HCT116 (cell line): ENCODE measurements at regions not wholly inside any gene's neighbourhood (a gene's known extent, or its start where the extent isn't known, plus 50 kb on each side); places are given as distances from the start of the nearest gene placed in this dataset.

Source experiments
- CTCF ChIP-seq, 3 experiments: fragments of 200-600 bp in 1 of 3; sonication (generic) in 1 of 3; IDR thresholded peaks in 2 of 3; conservative IDR thresholded peaks in 1 of 3; 2 replicates each; pipeline ENCODE4 v1.5.1; 2012 to 2017; ENCODE audit warnings: low read depth in 2 of 3, low read length in 2 of 3, antibody characterized with exemption in 1 of 3, borderline replicate concordance in 1 of 3, control low read depth in 1 of 3, mild to moderate bottlenecking in 1 of 3, mixed read lengths in 1 of 3, mixed run types in 1 of 3, moderate library complexity in 1 of 3; ENCODE audit not compliant: insufficient read depth in 1 of 3
- ELF1 ChIP-seq: IDR thresholded peaks from 2 replicates; pipeline ENCODE4 v1.6.1; 2012; ENCODE audit warnings: low read depth, borderline replicate concordance
- EZH2 ChIP-seq: fragments of 200-600 bp; sonication (generic); IDR thresholded peaks from 2 replicates; pipeline ENCODE4 v1.6.1; 2017; ENCODE audit warnings: antibody characterized with exemption, mixed run types
- EZH2phosphoT487 ChIP-seq: fragments of 200-600 bp; IDR thresholded peaks from 2 replicates; pipeline ENCODE4 v1.6.1; 2018; ENCODE audit warnings: antibody characterized with exemption, borderline replicate concordance
- MAX ChIP-seq: IDR thresholded peaks from 2 replicates; pipeline ENCODE4 v1.6.1; 2012
- POLR2A ChIP-seq: IDR thresholded peaks from 2 replicates; pipeline ENCODE4 v1.7.0; 2011; ENCODE audit warnings: borderline replicate concordance; ENCODE audit not compliant: insufficient read depth, insufficient read length; ENCODE audit errors: extremely low read depth
- POLR2AphosphoS5 ChIP-seq: IDR thresholded peaks from 2 replicates; pipeline ENCODE4 v1.6.1; 2011; ENCODE audit warnings: mild to moderate bottlenecking, low read depth, low read length, moderate library complexity
- ZBTB33 ChIP-seq: IDR thresholded peaks from 2 replicates; pipeline ENCODE4 v1.6.1; 2011; ENCODE audit warnings: mild to moderate bottlenecking, low read length, moderate library complexity; ENCODE audit not compliant: insufficient replicate concordance; ENCODE audit errors: extremely low read depth
- ZNF274 ChIP-seq: fragments of 200-500 bp; sonication (Bioruptor generic); IDR thresholded peaks from 2 replicates; pipeline ENCODE4 v1.6.1; 2014; ENCODE audit warnings: mild to moderate bottlenecking, low read depth, low read length, inconsistent platforms

- TF ChIP-seq POLR2A (no peak), CTCF (IDR thresholded peaks at IDR 0.05 in 2 of 3, conservative IDR thresholded peaks at IDR 0.05 in 1 of 3; ENCODE audit: borderline replicate concordance in 1 of 3, insufficient read depth in 1 of 3, low read depth in 2 of 3, low read length in 2 of 3) (no peak), EZH2 (no peak), MAX (no peak), EZH2phosphoT487 (no peak), ELF1 (no peak), ZNF274 (no peak), ZBTB33 (no peak), POLR2AphosphoS5 (no peak)
Observed at GRCh38 chr1:170426596-170426995, 105.4 kb upstream of the GORAB start.
